ENCODE measurements at regions not wholly inside any gene's neighbourhood (a gene's known extent, or its start where the extent isn't known, plus 50 kb on each side); places are given as distances from the start of the nearest gene placed in this dataset.

DNA sequence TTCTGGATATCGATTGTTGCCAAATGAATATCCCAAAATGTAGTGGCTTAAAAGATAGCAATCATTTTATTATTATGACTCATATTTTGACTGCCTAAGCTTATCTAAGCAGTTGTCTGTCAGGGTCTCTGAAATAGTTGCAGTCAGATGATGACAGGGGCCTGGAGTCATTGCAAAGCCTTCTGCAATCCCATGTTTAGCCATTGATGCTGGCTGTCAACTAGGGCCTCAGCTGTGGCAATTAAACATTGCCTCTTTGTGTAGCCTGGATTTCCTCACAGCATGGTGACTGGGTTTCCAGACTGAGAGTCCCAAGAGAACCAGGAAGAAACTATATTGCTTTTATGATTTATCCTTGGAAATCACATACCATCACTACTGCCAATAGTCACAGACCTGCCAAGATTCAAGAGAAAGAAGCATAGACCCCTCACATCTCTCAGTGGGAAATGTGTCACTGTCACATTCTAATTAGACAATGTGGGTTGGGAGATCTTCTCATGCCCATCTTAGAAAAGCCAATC lies 227.3 kb upstream of the NOCT start:
- TF ChIP-seq, protein P1, sequence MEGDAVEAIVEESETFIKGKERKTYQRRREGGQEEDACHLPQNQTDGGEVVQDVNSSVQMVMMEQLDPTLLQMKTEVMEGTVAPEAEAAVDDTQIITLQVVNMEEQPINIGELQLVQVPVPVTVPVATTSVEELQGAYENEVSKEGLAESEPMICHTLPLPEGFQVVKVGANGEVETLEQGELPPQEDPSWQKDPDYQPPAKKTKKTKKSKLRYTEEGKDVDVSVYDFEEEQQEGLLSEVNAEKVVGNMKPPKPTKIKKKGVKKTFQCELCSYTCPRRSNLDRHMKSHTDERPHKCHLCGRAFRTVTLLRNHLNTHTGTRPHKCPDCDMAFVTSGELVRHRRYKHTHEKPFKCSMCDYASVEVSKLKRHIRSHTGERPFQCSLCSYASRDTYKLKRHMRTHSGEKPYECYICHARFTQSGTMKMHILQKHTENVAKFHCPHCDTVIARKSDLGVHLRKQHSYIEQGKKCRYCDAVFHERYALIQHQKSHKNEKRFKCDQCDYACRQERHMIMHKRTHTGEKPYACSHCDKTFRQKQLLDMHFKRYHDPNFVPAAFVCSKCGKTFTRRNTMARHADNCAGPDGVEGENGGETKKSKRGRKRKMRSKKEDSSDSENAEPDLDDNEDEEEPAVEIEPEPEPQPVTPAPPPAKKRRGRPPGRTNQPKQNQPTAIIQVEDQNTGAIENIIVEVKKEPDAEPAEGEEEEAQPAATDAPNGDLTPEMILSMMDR (IDR thresholded peaks at IDR 0.05; ENCODE audit: low read depth, low read length, poor library complexity, severe bottlenecking) = no peak
- TF ChIP-seq EZH2phosphoT487 (IDR thresholded peaks at IDR 0.05; ENCODE audit: borderline replicate concordance, low read length) = no peak

All from DOHH2 (cell line).